Activated T-helper 1 cell treated with anti-CD3 and anti-CD28 coated beads, Interleukin-12 subunit alpha, Interleukin-12 subunit beta, Interleukin-2, Interleukin-4 antibody, amounts not matched to agents 30 ng/mL and 10 ng/mL and 1 ng/mL, durations not matched to agents 14 hours and 24 hours and 36 hours (primary cell): ENCODE measurements at regions not wholly inside any gene's neighbourhood (a gene's known extent, or its start where the extent isn't known, plus 50 kb on each side); places are given as distances from the start of the nearest gene placed in this dataset.
"Not testable (repeated sequence)": the region's sequence is repeated elsewhere in the genome, so short reads cannot be mapped to it uniquely, and the experiment has no call there.

Experiments
- DNase-seq: peaks from one replicate; pipeline ENCODE4 v3.0.0; 2021; ENCODE audit warnings: low spot score
- H3K27ac Mint-ChIP-seq: one replicate; pipeline ENCODE4 v1.8.0; 2021; ENCODE audit warnings: mild to moderate bottlenecking, mixed read lengths
- H3K27me3 Mint-ChIP-seq: one replicate; pipeline ENCODE4 v1.8.0; 2022; ENCODE audit warnings: mild to moderate bottlenecking, moderate library complexity, mixed read lengths; ENCODE audit not compliant: insufficient read depth
- H3K36me3 Mint-ChIP-seq: one replicate; pipeline ENCODE4 v1.8.0; 2021; ENCODE audit warnings: low read depth, mixed read lengths
- H3K4me1 Mint-ChIP-seq: one replicate; pipeline ENCODE4 v1.8.0; 2021; ENCODE audit warnings: low read depth, mixed read lengths
- H3K4me3 Mint-ChIP-seq: one replicate; pipeline ENCODE4 v1.8.0; 2021; ENCODE audit warnings: mild to moderate bottlenecking, moderate library complexity, mixed read lengths
- H3K9me3 Mint-ChIP-seq: one replicate; pipeline ENCODE4 v1.8.0; 2021; ENCODE audit warnings: mixed read lengths
- intact Hi-C: fragments of 100-400 bp; cut with micrococcal nuclease; formaldehyde crosslinking; loops from one replicate; pipeline ENCODE4 v1.15.1; 2024

DNA sequence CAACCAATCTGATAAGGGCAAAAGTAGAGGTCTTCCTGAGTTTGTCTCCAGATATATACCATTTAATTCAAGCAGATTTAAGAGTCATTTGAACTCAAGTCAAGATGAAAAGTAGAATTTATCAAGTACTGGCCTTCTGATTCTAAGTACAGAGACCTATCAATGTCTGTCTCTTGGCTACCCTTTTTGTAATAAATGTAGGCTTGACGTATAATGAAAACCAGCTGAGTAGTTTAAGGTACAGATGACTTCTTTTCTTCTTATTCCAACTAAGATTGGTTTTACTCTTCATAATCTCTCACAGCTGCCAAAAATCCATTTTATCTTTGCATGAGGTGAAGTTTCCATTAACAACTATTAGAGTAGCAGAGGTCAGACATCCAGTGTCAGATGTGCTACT lies 867.6 kb downstream of the FAT4 start:
- intact Hi-C loops: no loop called here
- H3K9me3 Mint-ChIP-seq: no peaks in the 10 kb centered on the region
- no peaks in the 10 kb centered on the region for H3K36me3 Mint-ChIP-seq
- no peak overlapping the region for H3K4me3 Mint-ChIP-seq
- no peaks in the 10 kb centered on the region for H3K27me3 Mint-ChIP-seq
- H3K27ac Mint-ChIP-seq: no peak overlapping the region
- no peaks in the 10 kb centered on the region for H3K4me1 Mint-ChIP-seq
- DNase-seq: no peak

DNA sequence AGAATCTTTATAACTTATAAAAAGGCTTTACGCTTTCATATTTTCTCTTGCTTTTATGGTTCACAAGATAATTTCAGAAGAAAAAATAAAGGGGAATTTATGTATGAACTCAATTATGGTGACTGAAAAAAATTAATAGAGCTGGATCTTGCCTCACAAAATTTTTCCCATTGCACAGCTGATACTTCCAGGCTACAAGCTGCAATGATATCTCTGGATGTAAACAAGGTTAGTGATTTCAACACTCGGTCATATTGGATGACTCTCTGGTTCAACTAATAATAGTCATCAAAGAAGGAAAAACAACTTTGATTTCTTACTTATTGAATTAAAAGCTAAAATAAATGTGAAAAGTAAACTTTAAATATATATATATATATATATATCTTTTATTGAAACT lies 868.0 kb downstream of the FAT4 start:
- Mint-ChIP-seq H3K27ac (no peak overlapping the region), H3K4me3 (no peak overlapping the region), H3K27me3 (no peaks in the 10 kb centered on the region), H3K36me3 (no peaks in the 10 kb centered on the region), H3K4me1 (no peaks in the 10 kb centered on the region), H3K9me3 (no peaks in the 10 kb centered on the region)
- no peak for DNase-seq
- intact Hi-C loops: no loop called here

DNA sequence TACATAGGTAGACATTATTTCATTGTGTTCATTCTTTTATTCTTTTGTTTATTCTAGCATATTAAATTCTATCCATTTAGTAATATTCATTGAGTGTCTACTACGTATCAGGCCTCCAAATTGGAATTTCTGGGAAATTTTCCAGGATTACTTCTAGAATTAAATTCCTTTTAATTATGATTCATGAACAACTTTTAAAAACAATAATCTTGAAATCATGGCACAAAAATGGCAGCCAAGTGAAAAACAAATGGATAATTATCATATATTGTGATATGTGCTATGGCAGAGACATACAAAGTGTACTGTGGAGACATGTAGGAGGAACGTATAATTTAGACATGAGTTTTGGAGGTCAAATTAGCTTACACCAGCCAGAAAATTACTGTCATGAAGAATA lies 868.5 kb downstream of the FAT4 start:
- intact Hi-C loops: no loop called here
- no peak for DNase-seq
- H3K27ac Mint-ChIP-seq: no peak overlapping the region
- no peak overlapping the region for H3K4me3 Mint-ChIP-seq
- no peaks in the 10 kb centered on the region for H3K4me1 Mint-ChIP-seq
- H3K36me3 Mint-ChIP-seq: no peaks in the 10 kb centered on the region
- H3K9me3 Mint-ChIP-seq: no peaks in the 10 kb centered on the region
- H3K27me3 Mint-ChIP-seq: no peaks in the 10 kb centered on the region

DNA sequence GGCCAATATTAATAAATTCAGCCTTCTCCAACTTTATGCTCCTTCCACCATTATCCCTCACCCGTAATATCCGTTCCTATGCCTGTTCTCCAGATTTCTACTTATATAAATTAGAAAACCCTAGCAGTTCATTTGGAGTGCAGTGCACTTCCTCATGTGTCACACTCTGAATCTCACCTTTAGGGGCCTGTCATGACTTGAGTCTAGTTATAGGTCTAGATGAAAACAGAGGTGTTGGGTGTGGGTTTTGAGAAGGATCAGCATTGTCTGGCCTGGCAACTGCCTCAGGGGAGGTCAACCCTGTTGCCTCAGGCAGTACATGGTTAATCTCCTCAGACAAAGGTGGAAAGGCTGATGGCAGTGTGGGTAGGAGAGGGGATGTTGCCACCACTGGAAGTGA lies 876.8 kb downstream of the FAT4 start:
- H3K4me1 Mint-ChIP-seq: no peaks in the 10 kb centered on the region
- H3K4me3 Mint-ChIP-seq: no peak overlapping the region
- no peak overlapping the region for H3K27ac Mint-ChIP-seq
- peaks cover 6% of the 10 kb centered on the region for H3K9me3 Mint-ChIP-seq
- intact Hi-C loops: no loop called here
- H3K36me3 Mint-ChIP-seq: no peaks in the 10 kb centered on the region
- no peaks in the 10 kb centered on the region for H3K27me3 Mint-ChIP-seq
- DNase-seq: no peak

DNA sequence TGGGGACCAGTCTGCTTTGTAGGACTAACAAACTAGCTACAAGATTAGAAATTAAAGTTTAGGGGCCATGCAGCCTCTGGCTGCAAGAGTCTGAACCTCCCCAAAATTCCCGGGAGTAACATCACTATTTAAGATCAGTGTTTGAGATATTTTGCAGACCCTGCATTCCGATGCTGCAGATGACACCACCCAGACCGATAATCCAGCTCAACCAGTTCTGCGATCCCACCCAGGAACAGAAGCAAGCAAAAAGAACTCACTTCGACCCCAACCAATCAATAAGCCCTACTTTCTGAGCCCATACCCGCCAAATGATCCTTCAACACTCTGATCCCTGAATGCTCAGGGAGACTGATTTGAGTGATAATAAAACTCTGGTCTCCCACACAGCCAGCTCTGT lies 877.8 kb downstream of the FAT4 start:
- H3K4me3 Mint-ChIP-seq: no peak overlapping the region
- DNase-seq: no peak
- no peaks in the 10 kb centered on the region for H3K4me1 Mint-ChIP-seq
- H3K9me3 Mint-ChIP-seq: peaks cover 6% of the 10 kb centered on the region
- no peaks in the 10 kb centered on the region for H3K27me3 Mint-ChIP-seq
- H3K27ac Mint-ChIP-seq: no peak overlapping the region
- no peaks in the 10 kb centered on the region for H3K36me3 Mint-ChIP-seq
- intact Hi-C loops: no loop called here

DNA sequence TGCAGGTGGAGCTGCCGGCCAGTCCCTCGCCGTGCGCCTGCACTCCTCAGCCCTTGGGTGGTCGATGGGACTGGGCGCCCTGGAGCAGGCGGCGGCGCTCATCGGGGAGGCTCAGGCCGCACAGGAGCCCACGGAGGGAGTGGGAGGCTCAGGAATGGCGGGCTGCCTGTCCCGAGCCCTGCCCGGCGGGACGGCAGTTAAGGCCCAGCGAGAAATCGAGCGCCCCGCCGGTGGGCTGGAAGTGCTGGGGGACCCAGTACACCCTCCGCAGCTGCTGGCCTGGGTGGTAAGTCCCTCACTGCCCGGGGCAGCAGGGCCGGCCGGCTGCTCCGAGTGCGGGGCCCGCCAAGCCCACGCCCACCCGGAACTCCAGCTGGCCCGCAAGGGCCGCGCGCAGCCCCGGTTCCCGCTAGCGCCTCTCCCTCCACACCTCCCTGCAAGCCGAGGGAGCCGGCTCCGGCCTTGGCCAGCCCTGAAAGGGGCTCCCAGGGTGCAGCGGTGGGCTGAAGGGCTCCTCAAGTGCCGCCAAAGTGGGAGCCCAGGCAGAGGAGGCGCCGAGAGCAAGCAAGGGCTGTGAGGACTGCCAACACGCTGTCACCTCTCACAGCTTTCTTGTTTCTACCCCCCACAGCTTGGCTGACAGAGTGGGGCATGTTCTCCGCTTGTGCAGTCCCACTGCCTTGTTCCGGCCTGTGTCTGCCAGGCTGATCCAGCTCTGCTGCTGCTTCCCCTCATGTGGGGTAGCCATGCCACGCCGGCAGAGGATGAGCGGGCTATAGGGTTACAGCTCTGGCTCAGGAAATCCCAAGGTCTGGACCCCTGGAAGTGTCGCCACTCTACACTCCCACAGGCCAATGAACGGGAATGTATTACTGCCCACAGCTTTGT lies 886.7 kb downstream of the FAT4 start:
- DNase-seq, H3K4me3 Mint-ChIP-seq, H3K36me3 Mint-ChIP-seq, H3K27ac Mint-ChIP-seq, intact Hi-C loops, H3K27me3 Mint-ChIP-seq, H3K9me3 Mint-ChIP-seq, H3K4me1 Mint-ChIP-seq: not testable (repeated sequence)

DNA sequence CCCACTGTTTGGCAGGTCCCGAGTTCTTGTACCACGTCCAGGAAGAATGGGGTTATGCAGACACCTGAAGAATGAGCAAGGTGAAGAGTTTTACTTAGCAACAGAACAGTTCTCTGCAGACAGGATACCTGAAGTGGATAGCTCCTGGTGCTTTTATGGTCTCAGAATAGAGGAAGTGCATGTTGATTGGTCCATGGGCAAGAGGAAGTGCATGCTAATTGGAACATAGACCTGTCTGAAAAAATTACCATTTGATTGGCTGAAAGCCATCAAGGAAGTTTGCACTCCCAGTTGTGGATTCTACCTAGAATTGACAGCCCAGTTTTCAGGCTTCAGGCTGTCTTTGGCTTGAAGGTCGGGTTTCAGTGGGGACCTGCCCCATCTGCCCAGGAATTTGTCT lies 887.5 kb downstream of the FAT4 start:
- H3K4me3 Mint-ChIP-seq: no peak overlapping the region
- H3K9me3 Mint-ChIP-seq: peaks cover 7% of the 10 kb centered on the region
- H3K36me3 Mint-ChIP-seq: no peaks in the 10 kb centered on the region
- DNase-seq: no peak
- no peaks in the 10 kb centered on the region for H3K4me1 Mint-ChIP-seq
- intact Hi-C loops: no loop called here
- H3K27ac Mint-ChIP-seq: no peak overlapping the region
- no peaks in the 10 kb centered on the region for H3K27me3 Mint-ChIP-seq

DNA sequence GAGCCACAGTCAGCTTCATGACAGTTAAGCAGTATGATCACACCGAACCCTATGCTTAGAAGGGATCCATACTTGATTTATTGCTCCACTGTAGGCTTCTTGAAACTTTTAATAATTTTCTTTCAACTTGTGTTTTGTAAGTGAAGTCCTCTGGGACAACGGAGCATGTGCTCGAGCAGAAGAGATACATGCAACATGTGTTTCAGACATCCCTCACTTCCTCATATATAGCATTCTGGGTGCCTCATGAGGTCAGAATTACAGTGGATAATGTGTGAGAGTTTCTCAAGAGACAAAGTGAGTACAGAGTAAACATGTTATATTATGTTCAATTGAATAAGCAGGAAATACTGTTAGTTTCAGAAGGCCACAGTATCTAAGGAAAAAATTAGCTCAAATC lies 893.2 kb downstream of the FAT4 start:
- DNase-seq: no peak
- H3K9me3 Mint-ChIP-seq: peaks cover 4% of the 10 kb centered on the region
- no peaks in the 10 kb centered on the region for H3K36me3 Mint-ChIP-seq
- no peaks in the 10 kb centered on the region for H3K4me1 Mint-ChIP-seq
- intact Hi-C loops: no loop called here
- H3K4me3 Mint-ChIP-seq: no peak overlapping the region
- H3K27ac Mint-ChIP-seq: no peak overlapping the region
- H3K27me3 Mint-ChIP-seq: no peaks in the 10 kb centered on the region

DNA sequence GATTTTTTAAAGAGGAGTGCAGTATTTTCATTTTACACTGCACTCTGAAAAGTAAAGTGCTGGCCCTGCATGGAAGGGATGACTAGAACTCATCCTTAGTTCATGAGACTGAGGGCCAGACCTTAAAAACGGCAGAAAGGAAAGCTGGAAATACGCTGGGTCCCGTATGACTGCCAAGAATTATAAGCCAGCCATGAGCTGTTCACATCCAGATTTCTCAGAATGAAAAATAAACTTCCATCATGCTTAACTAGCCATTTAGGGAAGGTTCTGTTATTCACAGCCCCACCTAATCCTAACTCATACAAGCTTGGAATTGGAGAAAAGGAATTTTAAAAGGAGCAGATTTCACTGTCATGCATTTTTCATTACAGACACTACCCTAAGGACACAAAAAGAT lies 894.4 kb downstream of the FAT4 start:
- no peaks in the 10 kb centered on the region for H3K27me3 Mint-ChIP-seq
- H3K9me3 Mint-ChIP-seq: no peaks in the 10 kb centered on the region
- no peaks in the 10 kb centered on the region for H3K4me1 Mint-ChIP-seq
- no peak overlapping the region for H3K27ac Mint-ChIP-seq
- intact Hi-C loops: no loop called here
- DNase-seq: no peak
- H3K4me3 Mint-ChIP-seq: no peak overlapping the region
- H3K36me3 Mint-ChIP-seq: no peaks in the 10 kb centered on the region

DNA sequence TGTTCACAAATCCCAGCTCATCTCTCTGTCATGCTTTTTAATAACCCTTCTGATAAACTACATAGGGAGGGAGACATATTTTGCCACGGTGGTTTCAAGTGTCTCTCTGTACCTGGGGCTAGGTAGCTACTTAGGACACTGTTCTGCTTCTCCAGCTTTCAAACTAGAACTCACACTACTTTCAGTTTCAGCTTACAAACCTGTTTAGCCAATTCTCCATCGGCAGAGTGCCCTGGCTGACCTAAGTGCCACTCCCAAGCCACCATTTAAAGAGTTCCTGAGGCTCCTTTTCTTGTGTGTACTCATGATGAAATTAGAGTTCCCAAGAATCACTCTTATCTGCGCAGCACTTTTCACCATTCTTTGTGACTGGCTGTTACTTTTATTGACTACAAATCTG lies 899.2 kb downstream of the FAT4 start:
- Mint-ChIP-seq H3K9me3 (no peaks in the 10 kb centered on the region), H3K36me3 (no peaks in the 10 kb centered on the region), H3K4me1 (no peaks in the 10 kb centered on the region), H3K27ac (no peak overlapping the region), H3K4me3 (no peak overlapping the region), H3K27me3 (no peaks in the 10 kb centered on the region)
- intact Hi-C loops: no loop called here
- no peak for DNase-seq

DNA sequence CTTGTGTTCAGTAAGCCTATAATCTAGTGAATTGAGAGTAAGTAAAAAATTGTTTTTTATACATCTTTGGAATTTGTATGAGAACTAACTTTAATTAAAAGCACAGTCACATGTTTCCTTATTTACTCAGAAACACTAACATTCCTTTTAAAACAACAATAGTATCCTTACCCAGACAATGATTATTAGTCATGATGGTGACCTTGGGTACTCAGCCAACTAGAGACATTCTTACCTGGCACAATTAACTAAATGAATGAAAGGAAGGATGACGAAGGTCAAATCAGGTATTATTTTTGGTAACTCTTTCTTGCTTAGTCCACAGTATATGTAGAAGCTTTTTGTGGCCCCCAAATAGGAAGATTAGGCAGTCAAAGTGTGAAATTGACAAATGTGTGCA lies 901.0 kb downstream of the FAT4 start:
- Mint-ChIP-seq H3K27me3 (no peaks in the 10 kb centered on the region), H3K9me3 (no peaks in the 10 kb centered on the region), H3K4me3 (no peak overlapping the region), H3K36me3 (no peaks in the 10 kb centered on the region), H3K27ac (no peak overlapping the region), H3K4me1 (no peaks in the 10 kb centered on the region)
- no peak for DNase-seq
- intact Hi-C loops: no loop called here

DNA sequence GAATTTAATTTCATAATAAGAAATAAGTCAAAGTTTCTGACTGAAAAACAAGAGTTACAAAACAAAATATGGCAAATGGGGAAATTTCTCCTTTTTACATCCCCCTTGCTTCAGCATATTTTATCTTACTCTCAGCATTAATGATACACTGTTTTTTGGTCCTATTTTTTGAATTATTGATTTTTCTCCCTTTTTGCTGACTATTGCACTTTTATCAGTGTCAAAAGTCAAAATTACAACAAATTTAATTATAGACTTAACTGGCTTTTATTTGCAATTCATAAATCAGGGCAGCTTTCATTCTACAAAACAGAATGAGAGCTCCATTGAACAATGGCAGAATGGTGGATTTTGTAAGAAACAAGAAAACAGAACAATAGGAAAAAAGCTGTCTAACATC lies 901.9 kb downstream of the FAT4 start:
- intact Hi-C loops: no loop called here
- Mint-ChIP-seq H3K27me3 (no peaks in the 10 kb centered on the region), H3K4me3 (no peak overlapping the region), H3K27ac (no peak overlapping the region), H3K36me3 (no peaks in the 10 kb centered on the region), H3K9me3 (no peaks in the 10 kb centered on the region), H3K4me1 (no peaks in the 10 kb centered on the region)
- no peak for DNase-seq

DNA sequence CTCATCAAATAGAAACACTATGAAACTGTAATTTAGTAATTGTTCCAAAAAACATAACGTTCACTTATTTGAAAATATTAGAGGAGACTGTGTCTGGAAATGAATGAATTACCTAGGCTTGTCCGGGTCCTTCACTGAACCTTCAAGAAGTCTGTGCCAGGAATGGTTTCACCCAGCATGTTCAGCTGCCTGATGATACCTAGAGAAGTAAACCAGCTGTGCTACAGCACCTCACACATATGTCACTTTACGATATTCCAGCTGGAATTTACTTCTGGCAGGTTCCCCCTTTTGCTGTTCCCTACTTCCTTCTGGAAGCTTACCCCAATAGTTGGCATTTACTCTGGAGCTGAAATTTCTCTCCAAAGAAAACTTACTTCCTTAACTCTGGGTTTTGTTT lies 906.5 kb downstream of the FAT4 start:
- H3K9me3 Mint-ChIP-seq: no peaks in the 10 kb centered on the region
- H3K36me3 Mint-ChIP-seq: no peaks in the 10 kb centered on the region
- DNase-seq: no peak
- no peaks in the 10 kb centered on the region for H3K27me3 Mint-ChIP-seq
- H3K4me3 Mint-ChIP-seq: no peak overlapping the region
- no peak overlapping the region for H3K27ac Mint-ChIP-seq
- intact Hi-C loops: no loop called here
- H3K4me1 Mint-ChIP-seq: no peaks in the 10 kb centered on the region
